Neural cell (in vitro differentiated cells): ENCODE measurements at regions not wholly inside any gene's neighbourhood (a gene's known extent, or its start where the extent isn't known, plus 50 kb on each side); places are given as distances from the start of the nearest gene placed in this dataset.

ENCODE experiments used
- H2AFZ ChIP-seq: fragments of 200-600, 300-800 bp; sonication (generic), shearing (Covaris generic); 2 replicates; pipeline ENCODE4 v1.6.0; 2014; ENCODE audit warnings: low read depth, mild to moderate bottlenecking, antibody characterized with exemption, low read length, moderate library complexity
- H3F3A ChIP-seq: fragments of 200-600 bp; shearing (Covaris generic); 2 replicates; pipeline ENCODE4 v1.6.1; 2016; ENCODE audit warnings: mild to moderate bottlenecking, moderate library complexity, mixed read lengths, antibody characterized with exemption, low read length; ENCODE audit not compliant: insufficient read depth, poor library complexity, severe bottlenecking
- H3K27ac ChIP-seq: fragments of 200-600, 300-800 bp; sonication (generic), shearing (Covaris generic); 2 replicates; pipeline ENCODE4 v1.5.1; 2014; ENCODE audit warnings: mild to moderate bottlenecking, low read length, moderate library complexity
- H3K27me3 ChIP-seq: fragments of 300-800, 200-600 bp; sonication (generic), shearing (Covaris generic); 2 replicates; pipeline ENCODE4 v1.6.0; 2014; ENCODE audit warnings: mild to moderate bottlenecking, low read depth, low read length, moderate library complexity; ENCODE audit not compliant: insufficient read depth
- H3K36me3 ChIP-seq: fragments of 300-800, 200-600 bp; sonication (generic), shearing (Covaris generic); 2 replicates; pipeline ENCODE4 v1.5.1; 2014; ENCODE audit warnings: mild to moderate bottlenecking, antibody characterized with exemption, low read length, moderate library complexity; ENCODE audit not compliant: insufficient read depth
- H3K4me2 ChIP-seq: fragments of 300-800, 200-600 bp; sonication (generic), shearing (Covaris generic); 2 replicates; pipeline ENCODE4 v1.6.0; 2014; ENCODE audit warnings: mild to moderate bottlenecking, low read length
- H3K4me3 ChIP-seq: fragments of 300-800, 200-600 bp; sonication (generic), shearing (Covaris generic); 2 replicates; pipeline ENCODE4 v1.5.1; 2014; ENCODE audit warnings: mild to moderate bottlenecking, low read length, moderate library complexity
- H3K79me2 ChIP-seq: fragments of 200-600 bp; shearing (Covaris generic); replicated peaks from 2 replicates; pipeline ENCODE4 v1.6.0; 2014; ENCODE audit warnings: mild to moderate bottlenecking, low read length, moderate library complexity; ENCODE audit not compliant: insufficient read depth
- H3K9ac ChIP-seq: fragments of 300-800, 200-600 bp; sonication (generic), shearing (Covaris generic); 2 replicates; pipeline ENCODE4 v1.6.1; 2016; ENCODE audit warnings: mild to moderate bottlenecking, low read length, mixed read lengths
- H3K9me2 ChIP-seq: fragments of 200-600 bp; shearing (Covaris generic); 2 replicates; pipeline ENCODE4 v1.6.1; 2016; ENCODE audit warnings: mild to moderate bottlenecking, low read length, mixed read lengths; ENCODE audit not compliant: insufficient read depth
- H3K9me3 ChIP-seq: fragments of 200-600, 300-800 bp; sonication (generic), shearing (Covaris generic); 2 replicates; pipeline ENCODE4 v1.6.1; 2016; ENCODE audit warnings: mild to moderate bottlenecking, mixed run types, low read length, moderate library complexity, mixed read lengths
- H4K20me1 ChIP-seq: fragments of 200-600 bp; shearing (Covaris generic); 2 replicates; pipeline ENCODE4 v1.6.1; 2016; ENCODE audit warnings: mild to moderate bottlenecking, mixed run types; ENCODE audit not compliant: insufficient read depth
- CTCF ChIP-seq: fragments of 450-650 bp; IDR thresholded peaks from 2 replicates; pipeline ENCODE4 v1.5.1; 2014; ENCODE audit warnings: antibody characterized with exemption, mild to moderate bottlenecking, moderate library complexity; ENCODE audit not compliant: poor library complexity, severe bottlenecking
- EP300 ChIP-seq: fragments of 450-650 bp; conservative IDR thresholded peaks from 2 replicates; pipeline ENCODE4 v1.6.1; 2014; ENCODE audit warnings: antibody characterized with exemption, mild to moderate bottlenecking, moderate library complexity; ENCODE audit not compliant: poor library complexity, severe bottlenecking
- EZH2 ChIP-seq: fragments of 200-600, 300-800 bp; shearing (Covaris generic), sonication (generic); IDR thresholded peaks from 2 replicates; pipeline ENCODE4 v1.6.1; 2014; ENCODE audit warnings: antibody characterized with exemption, low read length, borderline replicate concordance, mild to moderate bottlenecking; ENCODE audit not compliant: insufficient read depth, poor library complexity, severe bottlenecking
- MXI1 ChIP-seq: fragments of 450-650 bp; conservative IDR thresholded peaks from 2 replicates; pipeline ENCODE4 v1.6.1; 2014; ENCODE audit warnings: antibody characterized with exemption, mild to moderate bottlenecking; ENCODE audit not compliant: poor library complexity, severe bottlenecking
- POLR2AphosphoS5 ChIP-seq: IDR thresholded peaks from 2 replicates; pipeline ENCODE4 v1.6.1; 2012
- RAD21 ChIP-seq: fragments of 450-650 bp; conservative IDR thresholded peaks from 2 replicates; pipeline ENCODE4 v1.6.1; 2014; ENCODE audit warnings: antibody characterized with exemption, mild to moderate bottlenecking, moderate library complexity
- REST ChIP-seq: IDR thresholded peaks from 2 replicates; pipeline ENCODE4 v1.6.1; 2012; ENCODE audit warnings: borderline replicate concordance
- SMC3 ChIP-seq: fragments of 450-650 bp; conservative IDR thresholded peaks from 2 replicates; pipeline ENCODE4 v1.6.1; 2014; ENCODE audit warnings: antibody characterized with exemption, mild to moderate bottlenecking, moderate library complexity; ENCODE audit not compliant: poor library complexity
- TAF1 ChIP-seq: IDR thresholded peaks from 2 replicates; pipeline ENCODE4 v1.6.1; 2012; ENCODE audit warnings: low read depth

GRCh38 chr11:81658722-81659121 lies 1074.9 kb downstream of the FAM181B start:
- no peaks in the 10 kb centered on the region for H3K27me3 ChIP-seq
- no peak overlapping the region for H3K4me2 ChIP-seq
- H3K4me3 ChIP-seq, result no peak overlapping the region
- H3K9me3 ChIP-seq, result no peaks in the 10 kb centered on the region
- H3K9ac ChIP-seq, result no peak overlapping the region
- no peaks in the 10 kb centered on the region for H3K9me2 ChIP-seq
- no peaks in the 10 kb centered on the region for H3K36me3 ChIP-seq
- H2AFZ ChIP-seq, result no peak overlapping the region
- TF ChIP-seq REST, result no peak
- TF ChIP-seq SMC3, result no peak
- TF ChIP-seq CTCF, result peak; percentile 19
- TF ChIP-seq MXI1, result no peak
- TF ChIP-seq EP300, result no peak
- TF ChIP-seq TAF1, result no peak
- no peak for TF ChIP-seq EZH2
- no peak for TF ChIP-seq RAD21
- no peaks in the 10 kb centered on the region for H3F3A ChIP-seq
- H3K27ac ChIP-seq, result no peak overlapping the region
- H3K79me2 ChIP-seq, result no peaks in the 10 kb centered on the region
- no peaks in the 10 kb centered on the region for H4K20me1 ChIP-seq

- Histone ChIP-seq H3K27me3 (no peaks in the 10 kb centered on the region), H3K27ac (no peak overlapping the region), H2AFZ (no peak overlapping the region), H3K9ac (no peak overlapping the region), H3K79me2 (no peaks in the 10 kb centered on the region), H3K36me3 (no peaks in the 10 kb centered on the region), H3K4me3 (no peak overlapping the region), H4K20me1 (no peaks in the 10 kb centered on the region), H3K9me3 (no peaks in the 10 kb centered on the region), H3F3A (no peaks in the 10 kb centered on the region), H3K4me2 (no peak overlapping the region), H3K9me2 (no peaks in the 10 kb centered on the region)
- TF ChIP-seq EP300 (no peak), RAD21 (no peak), CTCF (no peak), REST (no peak), TAF1 (no peak), SMC3 (no peak), MXI1 (no peak), EZH2 (no peak), POLR2AphosphoS5 (no peak)
Measured at GRCh38 chr11:81655351-81655750, 1078.3 kb downstream of the FAM181B start.
